Esophagus mucosa (tissue), 1 donor: ENCODE measurements at regions not wholly inside any gene's neighbourhood (a gene's known extent, or its start where the extent isn't known, plus 50 kb on each side); places are given as distances from the start of the nearest gene placed in this dataset.
A peak's percentile ranks its signal among the peaks of the same experiment; 100 is the strongest.
"Not testable (repeated sequence)": the region's sequence is repeated elsewhere in the genome, so short reads cannot be mapped to it uniquely, and the experiment has no call there.

Experiments
- ATAC-seq: fragments of 200-7000 bp; cut with Tn5 transposase; one replicate; pipeline ENCODE4 v1.9.1; 2020
- donor health status: DM: yes; HTN: yes; CAD: no.

- no peak for ATAC-seq
Observed at GRCh38 chr12:61939977-61940376, 320.2 kb upstream of the USP15 start.

- ATAC-seq, result no peak
Observed at GRCh38 chr12:61956545-61956944, 303.7 kb upstream of the USP15 start.

GRCh38 chr12:61974461-61974860 is 285.7 kb upstream of the USP15 start:
- ATAC-seq, result no peak

GRCh38 chr12:61985830-61986229 is 274.4 kb upstream of the USP15 start:
- ATAC-seq, result no peak

GRCh38 chr12:61987173-61987572 is 273.0 kb upstream of the USP15 start:
- no peak for ATAC-seq

GRCh38 chr12:61991661-61992060 is 268.5 kb upstream of the USP15 start:
- no peak for ATAC-seq

- peak; percentile 53 for ATAC-seq
Observed at GRCh38 chr12:61993734-61994345, 266.4 kb upstream of the USP15 start.

- no peak for ATAC-seq
Observed at GRCh38 chr12:61996717-61997116, 263.5 kb upstream of the USP15 start.

GRCh38 chr12:61998791-61999190 is 261.4 kb upstream of the USP15 start:
- ATAC-seq, result no peak

- ATAC-seq, result no peak
Observed at GRCh38 chr12:61999311-61999710, 260.9 kb upstream of the USP15 start.

GRCh38 chr12:62001424-62001823 is 258.8 kb upstream of the USP15 start:
- ATAC-seq, result no peak

GRCh38 chr12:62003226-62003625 is 257.0 kb upstream of the USP15 start:
- ATAC-seq, result no peak

GRCh38 chr12:62003701-62004100 is 256.5 kb upstream of the USP15 start:
- no peak for ATAC-seq

GRCh38 chr12:62005615-62006014 is 254.6 kb upstream of the USP15 start:
- ATAC-seq, result no peak

GRCh38 chr12:62006076-62006732 is 254.0 kb upstream of the USP15 start:
- ATAC-seq, result no peak

GRCh38 chr12:62008703-62009102 is 251.5 kb upstream of the USP15 start:
- ATAC-seq, result no peak

GRCh38 chr12:62009445-62009844 is 250.8 kb upstream of the USP15 start:
- ATAC-seq, result no peak

GRCh38 chr12:62010331-62010906 is 249.8 kb upstream of the USP15 start:
- ATAC-seq, result not testable (repeated sequence)

GRCh38 chr12:62010973-62011372 is 249.2 kb upstream of the USP15 start:
- ATAC-seq, result not testable (repeated sequence)

GRCh38 chr12:62014330-62014729 is 245.9 kb upstream of the USP15 start:
- ATAC-seq, result no peak

- no peak for ATAC-seq
Observed at GRCh38 chr12:62016021-62016420, 244.2 kb upstream of the USP15 start.

GRCh38 chr12:62021808-62022207 is 238.4 kb upstream of the USP15 start:
- no peak for ATAC-seq

- no peak for ATAC-seq
Observed at GRCh38 chr12:62028536-62028935, 231.7 kb upstream of the USP15 start.

- no peak for ATAC-seq
Observed at GRCh38 chr12:62032870-62033269, 227.3 kb upstream of the USP15 start.
